ENCODE measurements at regions not wholly inside any gene's neighbourhood (a gene's known extent, or its start where the extent isn't known, plus 50 kb on each side); places are given as distances from the start of the nearest gene placed in this dataset.

DNA sequence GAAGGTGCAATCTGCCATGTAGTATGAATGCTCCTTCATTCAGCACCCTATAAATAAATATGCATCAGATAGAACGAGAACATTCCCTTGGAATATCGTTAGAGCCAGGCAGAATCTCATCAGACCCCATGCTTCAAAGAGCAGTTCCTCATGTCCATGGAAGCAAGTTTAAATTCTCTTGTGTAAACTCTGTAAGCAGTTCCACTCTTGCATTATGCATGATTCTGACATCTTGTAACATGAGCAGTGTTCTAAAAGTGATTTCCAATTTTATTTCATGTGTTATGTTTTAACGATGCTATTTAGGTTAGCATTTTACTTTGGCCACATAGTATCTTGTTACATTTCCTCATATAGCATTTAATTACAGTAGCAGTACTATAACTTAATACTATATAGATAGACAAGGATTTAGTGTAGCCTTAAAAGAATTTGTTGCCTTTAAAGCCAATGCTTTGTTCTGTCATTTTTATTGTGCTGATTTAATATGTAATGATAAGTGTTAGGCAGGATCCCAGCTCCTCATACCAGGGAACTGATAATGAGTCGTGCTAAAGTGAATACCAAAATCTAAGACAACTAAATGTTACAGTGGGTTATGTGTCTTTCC is 161.2 kb upstream of the NECTIN3 start:
- TF ChIP-seq, protein P1, sequence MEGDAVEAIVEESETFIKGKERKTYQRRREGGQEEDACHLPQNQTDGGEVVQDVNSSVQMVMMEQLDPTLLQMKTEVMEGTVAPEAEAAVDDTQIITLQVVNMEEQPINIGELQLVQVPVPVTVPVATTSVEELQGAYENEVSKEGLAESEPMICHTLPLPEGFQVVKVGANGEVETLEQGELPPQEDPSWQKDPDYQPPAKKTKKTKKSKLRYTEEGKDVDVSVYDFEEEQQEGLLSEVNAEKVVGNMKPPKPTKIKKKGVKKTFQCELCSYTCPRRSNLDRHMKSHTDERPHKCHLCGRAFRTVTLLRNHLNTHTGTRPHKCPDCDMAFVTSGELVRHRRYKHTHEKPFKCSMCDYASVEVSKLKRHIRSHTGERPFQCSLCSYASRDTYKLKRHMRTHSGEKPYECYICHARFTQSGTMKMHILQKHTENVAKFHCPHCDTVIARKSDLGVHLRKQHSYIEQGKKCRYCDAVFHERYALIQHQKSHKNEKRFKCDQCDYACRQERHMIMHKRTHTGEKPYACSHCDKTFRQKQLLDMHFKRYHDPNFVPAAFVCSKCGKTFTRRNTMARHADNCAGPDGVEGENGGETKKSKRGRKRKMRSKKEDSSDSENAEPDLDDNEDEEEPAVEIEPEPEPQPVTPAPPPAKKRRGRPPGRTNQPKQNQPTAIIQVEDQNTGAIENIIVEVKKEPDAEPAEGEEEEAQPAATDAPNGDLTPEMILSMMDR (conservative IDR thresholded peaks at IDR 0.05; ENCODE audit: low read length), result no peak
- no peak for TF ChIP-seq EZH2phosphoT487 (IDR thresholded peaks at IDR 0.05; ENCODE audit: borderline replicate concordance, low read depth, low read length)
